K562 (cell line): ENCODE measurements at regions not wholly inside any gene's neighbourhood (a gene's known extent, or its start where the extent isn't known, plus 50 kb on each side); places are given as distances from the start of the nearest gene placed in this dataset.

Experiments used
- ATAC-seq: fragments of 200-7000 bp; cut with Tn5 transposase; 3 replicates; pipeline ENCODE4 v1.9.1; 2020; ENCODE audit warnings: moderate library complexity
- BruUV-seq: library from RNA; stranded (reverse); fragments of 400-500 nt; replicated peaks from 2 replicates; lab custom pipeline; 2021; lab: Mats Ljungman, UMichigan
- CTCF ChIA-PET: fragments of 300-600 bp; formaldehyde crosslinking; extraction: SDS; loops from one replicate; lab custom pipeline; 2021; ENCODE audit warnings: low intra/inter-chr PET ratio; lab: Yijun Ruan, JAX
- POLR2A ChIA-PET: fragments of 300-600, 350-650 bp; sonication (Branson Sonifier 250); formaldehyde crosslinking; extraction: SDS; loops from one replicate; lab custom pipeline; 2021; ENCODE audit warnings: antibody characterized with exemption, inconsistent platforms; lab: Yijun Ruan, JAX
- DNase-seq, 4 experiments: peaks; one replicate each; pipeline versions ENCODE4 v3.0.0 to v3.0.0-alpha.2; 2011 to 2018; ENCODE audit warnings: low spot score in 3 of 4, mixed read lengths in 3 of 4; ENCODE audit errors: extremely low read depth in 1 of 4
- FAIRE-seq: peaks from 2 replicates; lab custom pipeline; 2011; peaks lifted over from hg19 to GRCh38; lab: Jason Lieb, UNC
- H2AFZ ChIP-seq: 2 replicates; pipeline ENCODE4 v1.6.0; 2011; ENCODE audit warnings: low read depth, low read length, control low read depth, inconsistent platforms
- H3K27ac ChIP-seq: fragments of 200-600 bp; 3 replicates; pipeline ENCODE4 v1.8.0; 2011; ENCODE audit warnings: low read depth, mild to moderate bottlenecking, control low read depth, inconsistent platforms, low read length, moderate library complexity, mixed read lengths; ENCODE audit errors: extremely low read depth
- H3K27me3 ChIP-seq, 2 experiments: fragments of 300-600 bp in 1 of 2; 2 replicates in 1 of 2; 3 replicates in 1 of 2; pipeline versions ENCODE4 v1.6.0 to v1.8.0; 2011; ENCODE audit warnings: inconsistent platforms in 2 of 2, low read length in 2 of 2, mild to moderate bottlenecking in 1 of 2, mixed read lengths in 1 of 2, moderate library complexity in 1 of 2; ENCODE audit not compliant: control insufficient read depth in 2 of 2, insufficient read depth in 2 of 2
- H3K36me3 ChIP-seq: fragments of 300-600 bp; 3 replicates; pipeline ENCODE4 v1.8.0; 2011; ENCODE audit warnings: mild to moderate bottlenecking, low read length, inconsistent platforms; ENCODE audit not compliant: control insufficient read depth, insufficient read depth
- H3K4me1 ChIP-seq, 2 experiments: fragments of 200-600 bp in 1 of 2; replicated peaks in 1 of 2; 2 replicates in 1 of 2; 3 replicates in 1 of 2; pipeline versions ENCODE4 v1.5.1 to v1.8.0; 2011; ENCODE audit warnings: inconsistent platforms in 2 of 2, low read length in 2 of 2, mild to moderate bottlenecking in 1 of 2, mixed read lengths in 1 of 2, moderate library complexity in 1 of 2; ENCODE audit not compliant: control insufficient read depth in 2 of 2, insufficient read depth in 2 of 2
- H3K4me2 ChIP-seq: 2 replicates; pipeline ENCODE4 v1.6.1; 2011; ENCODE audit warnings: low read length, control low read depth, inconsistent platforms, mixed read lengths; ENCODE audit not compliant: insufficient read depth
- H3K4me3 ChIP-seq: fragments of 200-600 bp; sonication (generic), shearing (Covaris generic); 2 replicates; pipeline ENCODE4 v1.5.1; 2016; ENCODE audit warnings: control low read depth, inconsistent platforms
- H3K79me2 ChIP-seq: fragments of 200-600 bp; 3 replicates; pipeline ENCODE4 v1.8.0; 2011; ENCODE audit warnings: low read length, inconsistent platforms; ENCODE audit not compliant: control insufficient read depth, insufficient read depth
- H3K9ac ChIP-seq, 2 experiments: 2 replicates each; pipeline versions ENCODE4 v1.6.0 to v1.6.1; 2011; ENCODE audit warnings: low read depth in 2 of 2, low read length in 2 of 2, control low read depth in 1 of 2, inconsistent platforms in 1 of 2, mild to moderate bottlenecking in 1 of 2, mixed read lengths in 1 of 2; ENCODE audit not compliant: insufficient read depth in 1 of 2
- H3K9me1 ChIP-seq: one replicate; pipeline ENCODE4 v1.6.0; 2011; ENCODE audit warnings: inconsistent platforms, mild to moderate bottlenecking, low read length, moderate library complexity; ENCODE audit not compliant: control insufficient read depth, insufficient read depth
- H3K9me3 ChIP-seq: replicated peaks from 2 replicates; pipeline ENCODE4 v1.5.1; 2011; ENCODE audit warnings: low read depth, low read length, inconsistent platforms; ENCODE audit not compliant: control insufficient read depth, insufficient read depth
- H4K20me1 ChIP-seq: replicated peaks from 2 replicates; pipeline ENCODE4 v1.6.1; 2011; ENCODE audit warnings: low read length, inconsistent platforms, mixed read lengths; ENCODE audit not compliant: control insufficient read depth, insufficient read depth
- ATF7 ChIP-seq: fragments of 450-650 bp; IDR thresholded peaks from 2 replicates; pipeline ENCODE4 v1.7.1; 2014; ENCODE audit warnings: mild to moderate bottlenecking, moderate library complexity
- EGR1 ChIP-seq: fragments of 450-650 bp; conservative IDR thresholded peaks from 2 replicates; pipeline ENCODE4 v1.6.1; 2017; ENCODE audit warnings: mild to moderate bottlenecking
- KAT7 ChIP-seq: sonication (generic); formaldehyde crosslinking; IDR thresholded peaks from 2 replicates; pipeline ENCODE4 v1.8.0; 2022; ENCODE audit warnings: missing genetic modification reagents, mild to moderate bottlenecking, borderline replicate concordance
- MCM3 ChIP-seq: fragments of 450-650 bp; IDR thresholded peaks from 2 replicates; pipeline ENCODE4 v1.6.1; 2016
- SETDB1 ChIP-seq: IDR thresholded peaks from one replicate; pipeline ENCODE4 v1.6.1; 2012; ENCODE audit warnings: low read length, control low read depth, inconsistent platforms
- TOE1 ChIP-seq, 2 experiments: fragments of 450-650 bp in 1 of 2; sonication (generic) in 1 of 2; formaldehyde crosslinking in 1 of 2; IDR thresholded peaks; 2 replicates each; pipeline versions ENCODE4 v1.7.1 to v1.8.0; 2016 to 2022; ENCODE audit warnings: borderline replicate concordance in 2 of 2, mild to moderate bottlenecking in 2 of 2, antibody characterized with exemption in 1 of 2, inconsistent platforms in 1 of 2, low read depth in 1 of 2, missing genetic modification reagents in 1 of 2, moderate library complexity in 1 of 2
- ZNF263 ChIP-seq: sonication (generic); formaldehyde crosslinking; IDR thresholded peaks from 2 replicates; pipeline ENCODE4 v1.8.0; 2022; ENCODE audit warnings: mild to moderate bottlenecking, missing genetic modification reagents, borderline replicate concordance
- ZNF77 ChIP-seq: fragments of 250-450 bp; sonication (Bioruptor Pico); IDR thresholded peaks from 2 replicates; pipeline ENCODE4 v1.5.0; 2020
- WGBS: fragments of 100-300 bp; shearing (Covaris generic); methylation state at CpG from one replicate; pipeline ENCODE4 v1.1.6; 2016; ENCODE audit warnings: low coverage, mixed read lengths; ENCODE audit not compliant: insufficient coverage; ENCODE audit errors: missing lambda C conversion rate; 5-methylcytosine and 5-hydroxymethylcytosine counted together
- in situ Hi-C: fragments of 300-500 bp; cut with MboI; formaldehyde crosslinking; loops from 4 replicates; pipeline ENCODE4 v1.15.0; 2018; ENCODE audit warnings: inconsistent platforms, mixed read lengths
- intact Hi-C: fragments of 100-400 bp; cut with micrococcal nuclease; formaldehyde crosslinking; loops from 2 replicates; pipeline ENCODE4 v1.14.2; 2022
- TF ChIP-seq, protein P1 (sequence below): sonication (generic); formaldehyde crosslinking; IDR thresholded peaks from 2 replicates; pipeline ENCODE4 v1.8.0; 2022; ENCODE audit warnings: missing genetic modification reagents, mild to moderate bottlenecking, borderline replicate concordance

GRCh38 chr5:3657364-3658022, 61.9 kb downstream of the IRX1 start:
- DNase-seq (no peak), FAIRE-seq (no peak), ATAC-seq (no peak)
- H3K79me2 ChIP-seq, result no peaks in the 10 kb centered on the region
- in situ Hi-C loops, result no loop called here
- no peak overlapping the region for H3K4me2 ChIP-seq
- H3K36me3 ChIP-seq, result no peaks in the 10 kb centered on the region
- peaks cover 0 to 6% of the 10 kb centered on the region in 2 experiments; a peak in 1 of 5 replicates for H3K27me3 ChIP-seq
- no peak overlapping the region for H3K9ac ChIP-seq
- no peaks in the 10 kb centered on the region for H3K9me3 ChIP-seq
- no TSS peak for BruUV-seq
- no peak overlapping the region for H2AFZ ChIP-seq
- no peak overlapping the region for H3K27ac ChIP-seq
- no peaks in the 10 kb centered on the region for H3K4me1 ChIP-seq
- CTCF ChIA-PET, result no interaction called here
- no peak for TF ChIP-seq ATF7
- TF ChIP-seq SETDB1, result no peak
- no peak for TF ChIP-seq MCM3
- TF ChIP-seq ZNF263 (CRISPR knock-in tag), result peak; percentile 24; the same call in 1 of the 2 replicates
- H3K9me1 ChIP-seq, result no peaks in the 10 kb centered on the region
- H3K4me3 ChIP-seq, result no peak overlapping the region
- intact Hi-C loops, result no loop called here
- under 1% methylated on average over 18 of the region's 18 CpGs for WGBS
- H4K20me1 ChIP-seq, result no peaks in the 10 kb centered on the region
- POLR2A ChIA-PET, result interaction anchor here (0.8 kb wide), 1 partner anchor 38 kb away, joined by 3 read pairs; no protein-coding TSS in a partner anchor

DNA sequence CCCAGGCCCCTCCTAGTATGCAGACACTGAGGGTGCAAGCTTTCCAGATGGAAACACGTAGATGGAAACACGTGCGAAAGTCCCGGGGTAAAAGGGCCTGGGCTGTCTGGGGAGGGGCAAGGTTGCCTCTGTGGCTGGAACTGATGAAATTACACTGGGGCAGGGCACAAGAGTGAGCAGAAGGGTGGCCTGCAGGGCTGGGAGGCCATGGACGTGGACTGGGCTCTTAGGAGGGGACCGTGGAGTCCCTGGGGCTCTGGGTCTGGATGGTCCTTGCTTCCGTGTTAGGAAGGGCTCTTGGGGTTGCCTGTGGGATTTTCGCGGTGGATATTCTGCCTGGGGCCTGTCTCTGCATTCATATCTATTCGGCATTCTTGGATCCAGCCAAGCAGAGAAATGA, 63.3 kb downstream of the IRX1 start:
- no peak for ATAC-seq

More for the DNA sequence above, 63.3 kb downstream of the IRX1 start:
- H3K4me1 ChIP-seq, result no peaks in the 10 kb centered on the region
- H3K36me3 ChIP-seq, result no peaks in the 10 kb centered on the region
- intact Hi-C loops (no loop called here), in situ Hi-C loops (no loop called here)
- no peaks in the 10 kb centered on the region for H3K9me1 ChIP-seq
- TF ChIP-seq EGR1, result no peak
- TF ChIP-seq, protein P1, sequence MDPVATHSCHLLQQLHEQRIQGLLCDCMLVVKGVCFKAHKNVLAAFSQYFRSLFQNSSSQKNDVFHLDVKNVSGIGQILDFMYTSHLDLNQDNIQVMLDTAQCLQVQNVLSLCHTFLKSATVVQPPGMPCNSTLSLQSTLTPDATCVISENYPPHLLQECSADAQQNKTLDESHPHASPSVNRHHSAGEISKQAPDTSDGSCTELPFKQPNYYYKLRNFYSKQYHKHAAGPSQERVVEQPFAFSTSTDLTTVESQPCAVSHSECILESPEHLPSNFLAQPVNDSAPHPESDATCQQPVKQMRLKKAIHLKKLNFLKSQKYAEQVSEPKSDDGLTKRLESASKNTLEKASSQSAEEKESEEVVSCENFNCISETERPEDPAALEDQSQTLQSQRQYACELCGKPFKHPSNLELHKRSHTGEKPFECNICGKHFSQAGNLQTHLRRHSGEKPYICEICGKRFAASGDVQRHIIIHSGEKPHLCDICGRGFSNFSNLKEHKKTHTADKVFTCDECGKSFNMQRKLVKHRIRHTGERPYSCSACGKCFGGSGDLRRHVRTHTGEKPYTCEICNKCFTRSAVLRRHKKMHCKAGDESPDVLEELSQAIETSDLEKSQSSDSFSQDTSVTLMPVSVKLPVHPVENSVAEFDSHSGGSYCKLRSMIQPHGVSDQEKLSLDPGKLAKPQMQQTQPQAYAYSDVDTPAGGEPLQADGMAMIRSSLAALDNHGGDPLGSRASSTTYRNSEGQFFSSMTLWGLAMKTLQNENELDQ (CRISPR knock-in tag), result no peak
- TF ChIP-seq ZNF77 (CRISPR knock-in tag), result no peak
- no peak for TF ChIP-seq KAT7
- no peak for TF ChIP-seq TOE1 (IDR thresholded peaks at IDR 0.05; ENCODE audit: borderline replicate concordance)
- TF ChIP-seq TOE1 (CRISPR knock-in tag; IDR thresholded peaks at IDR 0.05; ENCODE audit: borderline replicate concordance, low read depth), result no peak
- no peak overlapping the region for H3K27ac ChIP-seq
- H3K4me2 ChIP-seq, result no peak overlapping the region
- POLR2A ChIA-PET, result no interaction called here
- H3K9ac ChIP-seq, result no peak overlapping the region
- BruUV-seq, result no TSS peak
- H3K27me3 ChIP-seq, result peaks cover 0 to 6% of the 10 kb centered on the region in 2 experiments; a peak in 1 of 5 replicates
- H2AFZ ChIP-seq, result no peak overlapping the region
- no peaks in the 10 kb centered on the region for H4K20me1 ChIP-seq
- no peaks in the 10 kb centered on the region for H3K9me3 ChIP-seq
- CTCF ChIA-PET, result no interaction called here
- H3K4me3 ChIP-seq, result no peak overlapping the region
- FAIRE-seq (no peak), DNase-seq (no peak)
- H3K79me2 ChIP-seq, result no peaks in the 10 kb centered on the region
- 1% methylated on average over 10 of the region's 10 CpGs for WGBS
